Panc1 (cell line): ENCODE measurements at regions not wholly inside any gene's neighbourhood (a gene's known extent, or its start where the extent isn't known, plus 50 kb on each side); places are given as distances from the start of the nearest gene placed in this dataset.

Experiments
- TCF7L2 ChIP-seq: IDR thresholded peaks from 2 replicates; pipeline ENCODE4 v1.6.1; 2011; ENCODE audit warnings: mild to moderate bottlenecking, low read depth, low read length, inconsistent platforms
- TF ChIP-seq, protein P1 (sequence below): fragments of 450-650 bp; IDR thresholded peaks from 2 replicates; pipeline ENCODE4 v1.5.1; 2017; ENCODE audit warnings: mild to moderate bottlenecking

DNA sequence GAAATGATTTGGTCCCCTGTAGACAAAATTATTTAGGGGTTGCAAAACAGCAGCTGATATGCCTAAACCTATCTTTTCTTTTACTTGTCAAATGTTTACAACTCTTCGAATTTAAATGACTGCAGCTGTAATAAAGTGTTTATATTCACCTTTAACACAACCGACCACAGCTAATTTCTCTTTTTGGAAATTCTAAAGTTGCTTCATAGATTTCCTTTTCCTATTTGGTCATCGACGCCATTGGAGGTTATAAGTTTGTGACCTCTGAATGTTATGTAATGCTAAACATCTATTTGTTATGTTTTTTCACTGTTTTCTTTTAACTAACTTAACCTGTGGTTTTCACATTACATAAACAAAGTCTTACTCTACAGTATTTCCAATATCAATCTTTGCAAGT, 1094.9 kb upstream of the EPHA6 start:
- TF ChIP-seq, protein P1, sequence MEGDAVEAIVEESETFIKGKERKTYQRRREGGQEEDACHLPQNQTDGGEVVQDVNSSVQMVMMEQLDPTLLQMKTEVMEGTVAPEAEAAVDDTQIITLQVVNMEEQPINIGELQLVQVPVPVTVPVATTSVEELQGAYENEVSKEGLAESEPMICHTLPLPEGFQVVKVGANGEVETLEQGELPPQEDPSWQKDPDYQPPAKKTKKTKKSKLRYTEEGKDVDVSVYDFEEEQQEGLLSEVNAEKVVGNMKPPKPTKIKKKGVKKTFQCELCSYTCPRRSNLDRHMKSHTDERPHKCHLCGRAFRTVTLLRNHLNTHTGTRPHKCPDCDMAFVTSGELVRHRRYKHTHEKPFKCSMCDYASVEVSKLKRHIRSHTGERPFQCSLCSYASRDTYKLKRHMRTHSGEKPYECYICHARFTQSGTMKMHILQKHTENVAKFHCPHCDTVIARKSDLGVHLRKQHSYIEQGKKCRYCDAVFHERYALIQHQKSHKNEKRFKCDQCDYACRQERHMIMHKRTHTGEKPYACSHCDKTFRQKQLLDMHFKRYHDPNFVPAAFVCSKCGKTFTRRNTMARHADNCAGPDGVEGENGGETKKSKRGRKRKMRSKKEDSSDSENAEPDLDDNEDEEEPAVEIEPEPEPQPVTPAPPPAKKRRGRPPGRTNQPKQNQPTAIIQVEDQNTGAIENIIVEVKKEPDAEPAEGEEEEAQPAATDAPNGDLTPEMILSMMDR, result no peak
- no peak for TF ChIP-seq TCF7L2
